Pulmonary artery endothelial cell (primary cell): ENCODE measurements at regions not wholly inside any gene's neighbourhood (a gene's known extent, or its start where the extent isn't known, plus 50 kb on each side); places are given as distances from the start of the nearest gene placed in this dataset.
"Not testable (repeated sequence)": the region's sequence is repeated elsewhere in the genome, so short reads cannot be mapped to it uniquely, and the experiment has no call there.

Experiments
- DNase-seq: peaks from one replicate; pipeline ENCODE4 v3.0.0-alpha.2; 2011; ENCODE audit warnings: low read depth, low spot score

DNA sequence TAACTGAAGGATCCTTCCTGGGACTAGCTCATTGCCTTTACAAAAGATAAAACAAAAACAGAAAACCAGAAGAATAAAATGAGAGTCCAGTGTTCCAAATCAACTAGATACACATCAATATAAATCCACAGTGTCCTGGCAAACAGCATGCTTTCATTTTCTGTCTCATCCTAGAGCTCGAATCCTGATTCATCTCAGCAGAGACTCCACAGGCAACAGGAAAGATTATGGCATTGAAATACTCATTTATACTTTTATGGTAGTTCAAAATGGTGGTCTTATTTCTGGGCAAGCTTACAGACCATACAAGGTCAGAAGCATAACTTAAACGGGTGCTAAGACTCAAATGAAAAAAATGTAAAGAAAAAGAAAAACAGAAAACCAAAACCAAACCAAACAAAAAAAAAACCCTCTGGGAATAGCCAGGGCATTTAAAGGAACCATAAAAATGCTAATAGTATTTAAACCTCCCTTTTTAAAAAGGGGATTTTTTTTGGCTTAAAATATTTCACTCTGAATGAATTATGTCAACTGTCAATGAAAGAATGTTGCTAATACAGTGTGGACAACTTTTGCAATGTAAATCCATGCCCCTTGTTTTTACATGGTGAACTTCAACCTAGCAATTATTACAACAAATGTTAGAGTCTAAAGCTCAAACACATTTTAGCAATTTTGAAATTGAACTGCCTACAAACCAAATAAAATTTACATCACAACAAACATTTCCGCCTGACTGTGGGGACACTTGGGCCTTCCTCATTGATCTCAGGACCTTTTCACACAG, 57.9 kb downstream of the GPR101 start:
- DNase-seq: no peak

DNA sequence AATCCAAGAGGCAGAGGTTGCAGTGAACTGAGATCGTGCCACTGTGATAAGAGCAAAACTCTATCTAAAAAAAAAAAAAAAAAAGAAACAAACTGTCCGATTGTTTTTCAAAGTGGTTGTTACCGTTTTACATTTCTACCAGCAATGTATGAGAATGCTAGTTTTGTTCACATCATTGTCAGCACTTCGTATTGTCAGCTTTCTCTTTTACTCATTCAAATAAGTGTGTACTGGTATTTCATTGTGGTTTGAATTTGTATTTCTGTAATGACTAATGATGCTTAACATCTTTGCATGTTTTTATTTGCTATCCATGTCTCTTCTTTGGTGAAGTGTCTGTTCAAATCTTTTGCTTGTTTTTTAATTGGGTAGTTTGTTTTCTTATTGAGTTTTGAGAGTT, 65.8 kb downstream of the GPR101 start:
- DNase-seq: no peak

GRCh38 chrX:136963973-136964372, 69.8 kb downstream of the GPR101 start:
- no peak for DNase-seq

DNA sequence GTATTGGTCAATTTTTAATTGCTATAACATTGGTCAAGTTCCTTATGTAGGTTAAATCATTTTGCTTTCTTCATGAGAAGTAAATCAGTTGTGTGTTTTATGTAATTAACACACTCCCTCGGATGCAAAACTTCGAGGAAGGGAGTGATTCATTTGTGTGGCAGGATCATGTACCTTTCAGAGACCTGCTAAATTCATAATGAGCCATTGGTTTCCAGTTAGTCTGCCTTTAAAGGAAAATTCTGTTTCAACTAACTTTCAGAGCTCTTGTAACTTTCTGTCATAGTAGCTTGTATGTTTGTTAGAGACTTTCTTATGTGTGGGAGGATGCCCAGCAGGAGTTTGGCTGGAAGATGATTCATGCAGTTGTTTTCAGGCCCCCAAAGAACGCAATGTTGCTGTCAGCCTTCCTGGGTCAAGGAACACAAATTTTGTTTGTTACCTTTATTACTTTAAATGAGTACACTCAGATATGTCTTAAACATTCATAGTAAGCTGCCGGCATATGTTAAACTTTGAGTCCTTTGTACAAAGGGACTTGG, 72.1 kb downstream of the GPR101 start:
- no peak for DNase-seq

DNA sequence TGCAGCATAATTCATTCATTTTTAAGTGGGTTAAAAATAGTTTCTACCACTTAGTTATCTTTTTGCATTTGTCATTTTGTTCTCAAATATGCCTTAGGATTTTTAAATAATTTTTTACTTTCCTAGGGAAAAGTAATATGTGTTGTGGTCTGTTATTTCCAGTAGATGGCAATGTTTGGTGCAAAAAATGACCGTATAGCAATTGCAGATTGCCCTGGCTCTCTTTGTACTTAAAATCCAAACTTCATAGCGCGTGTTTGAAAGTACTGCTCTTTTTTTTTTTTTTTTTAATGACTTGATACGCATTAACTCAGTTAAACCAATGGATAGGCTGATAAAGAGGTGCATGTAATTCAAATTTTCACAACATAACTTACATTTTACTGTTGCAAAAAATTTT, 74.4 kb upstream of the RBMX start:
- peak; percentile 1 for DNase-seq

- peak; percentile 35 for DNase-seq
Observed at GRCh38 chrX:136953867-136954787, 73.6 kb upstream of the RBMX start.

- DNase-seq: no peak
Observed at GRCh38 chrX:136950211-136950610, 69.7 kb upstream of the RBMX start.

DNA sequence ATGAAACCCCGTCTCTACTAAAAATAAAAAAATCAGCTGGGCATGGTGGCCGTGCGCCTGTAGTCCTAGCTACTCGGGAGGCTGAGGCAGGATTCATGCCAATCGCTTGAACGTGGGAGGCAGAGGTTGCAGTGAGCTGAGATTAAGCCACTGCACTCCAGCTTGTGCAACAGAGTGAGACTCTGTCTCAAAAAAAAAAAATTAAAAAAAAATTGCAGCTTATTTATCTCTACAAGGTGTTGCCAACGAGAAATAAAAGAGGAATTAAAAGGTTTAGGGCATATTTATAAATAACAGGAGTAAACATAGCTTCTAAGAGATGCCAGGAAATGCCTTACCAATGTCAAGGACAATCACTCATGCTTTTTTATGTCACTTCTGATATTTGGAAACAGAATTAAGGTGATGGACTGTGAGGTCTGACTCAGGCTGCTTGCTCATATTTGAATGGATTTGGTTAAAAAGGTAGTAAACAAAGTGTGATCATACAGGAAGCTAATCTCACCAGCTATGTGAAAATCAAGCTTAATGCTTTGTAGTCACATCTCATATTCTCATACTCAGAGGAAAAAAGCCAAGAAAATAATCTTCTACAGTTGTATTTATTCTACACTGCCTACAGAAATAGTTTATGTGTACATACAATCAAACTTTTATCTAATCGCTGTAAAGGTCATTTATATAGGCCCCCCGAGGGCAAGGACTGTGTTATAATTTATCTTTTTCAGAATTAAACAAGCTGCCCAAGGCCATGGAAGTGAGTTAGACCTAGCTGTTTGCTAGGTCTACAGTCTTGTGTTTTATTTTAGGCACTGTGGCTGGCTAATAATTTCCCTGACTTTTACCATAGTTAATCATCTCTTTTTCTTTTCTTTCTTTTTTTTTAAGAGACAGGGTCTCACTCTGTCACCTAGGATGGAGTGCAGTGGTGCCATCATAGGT, 61.1 kb upstream of the RBMX start:
- no peak for DNase-seq

DNA sequence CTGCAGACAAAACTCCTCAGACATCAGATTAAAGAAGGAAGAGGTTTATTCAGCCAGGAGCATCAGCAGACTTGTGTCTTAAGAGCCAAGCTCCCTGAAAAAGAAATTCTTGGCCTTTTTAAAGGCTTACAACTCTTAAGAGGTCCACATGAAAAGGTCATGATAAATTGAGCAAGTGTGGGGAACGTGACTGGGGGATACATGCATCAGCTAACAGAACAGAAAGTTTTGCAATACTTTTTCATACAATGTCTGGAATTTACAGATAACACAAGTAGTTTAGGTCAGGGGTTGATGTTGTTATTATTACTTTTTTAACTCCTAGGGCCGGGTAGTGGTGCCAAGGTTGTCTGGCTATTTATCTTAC, 55.6 kb upstream of the RBMX start:
- no peak for DNase-seq

GRCh38 chrX:136935533-136936182, 55.1 kb upstream of the RBMX start:
- DNase-seq: not testable (repeated sequence)

- not testable (repeated sequence) for DNase-seq
Observed at GRCh38 chrX:136934652-136935051, 54.1 kb upstream of the RBMX start.

- no peak for DNase-seq
Observed at GRCh38 chrX:136933611-136934145, 53.2 kb upstream of the RBMX start.

- DNase-seq: no peak
Observed at GRCh38 chrX:136931661-136932060, 51.1 kb upstream of the RBMX start.
